ENCODE measurements at regions not wholly inside any gene's neighbourhood (a gene's known extent, or its start where the extent isn't known, plus 50 kb on each side); places are given as distances from the start of the nearest gene placed in this dataset.
"Not testable (repeated sequence)": the region's sequence is repeated elsewhere in the genome, so short reads cannot be mapped to it uniquely, and the experiment has no call there.

DNA sequence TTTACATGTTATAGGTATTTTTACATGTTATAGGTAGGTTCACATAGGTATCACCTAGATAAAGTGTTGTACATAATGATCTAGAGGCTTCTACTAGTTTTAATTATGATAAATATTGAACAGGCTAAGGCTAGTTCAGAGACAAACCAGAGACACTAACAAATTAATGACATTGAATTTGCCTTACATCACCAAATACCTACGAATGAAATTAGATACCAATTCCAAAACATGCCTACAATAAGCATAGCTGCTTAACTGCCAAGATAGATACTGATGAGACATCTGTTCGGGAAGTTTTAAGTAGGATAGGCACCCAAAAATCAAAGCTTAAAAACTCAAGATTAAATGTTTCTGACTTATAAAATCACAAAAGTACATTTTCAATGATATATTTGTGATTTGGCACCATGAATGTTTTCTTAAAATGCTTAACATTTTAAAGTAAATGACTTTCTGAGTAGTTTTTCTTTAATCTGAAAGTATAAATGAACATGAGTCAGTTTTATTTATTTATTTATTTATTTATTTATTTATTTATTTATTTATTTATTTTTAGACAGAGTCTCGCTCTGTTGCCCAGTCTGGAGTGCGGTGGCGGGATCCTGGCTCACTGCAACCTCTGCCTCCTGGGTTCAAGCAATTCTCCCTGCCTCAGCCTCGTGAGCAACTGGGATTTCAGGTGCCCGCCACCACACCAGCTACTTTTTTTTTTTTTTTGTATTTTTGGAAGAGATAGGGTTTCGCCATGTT is 703.1 kb upstream of the ARRDC3 start:
- ATAC-seq (replicated peaks in 6 of 8): no peak
- Histone ChIP-seq H3K4me1 (replicated peaks in 1 of 2) (peaks cover 0 to 27% of the 10 kb centered on the region in 2 donors), H3K4me3 (no peak overlapping the region), H3K27ac (no peak overlapping the region)
- 30 to 96% (median 82%) methylated on average over 1 to 8 of the region's 8 CpGs; no CpG with 5 or more reads in 1 of the 10 experiments for WGBS, 10 experiments
- in situ Hi-C loops (cut with MboI; ENCODE audit: low pct_unique_long_range_greater_than_20kb in 2 of 9, low sequenced_read_pairs in 9 of 9, unreplicated experiment in 9 of 9): no loop called here

- Histone ChIP-seq H3K4me1 (replicated peaks in 1 of 2) (peaks cover 0 to 27% of the 10 kb centered on the region in 2 donors), H3K27ac (peak overlapping the region in 1 of 2 donors; percentile 18), H3K4me3 (peak overlapping the region in 1 of 5 donors; percentile 18)
- WGBS, 10 experiments: 13 to 91% (median 77%) methylated on average over 3 to 7 of the region's 7 CpGs
- ATAC-seq (replicated peaks in 6 of 8): no peak
- in situ Hi-C loops (cut with MboI; ENCODE audit: low pct_unique_long_range_greater_than_20kb in 2 of 9, low sequenced_read_pairs in 9 of 9, unreplicated experiment in 9 of 9): no loop called here
These were observed 699.0 kb upstream of the ARRDC3 start for GRCh38 chr5:92081958-92082712.

- 0 to 100% (median 83%) methylated on average over 1 to 2 of the region's 2 CpGs for WGBS, 10 experiments
- no peak for ATAC-seq (replicated peaks in 6 of 8)
- Histone ChIP-seq H3K4me3 (no peak overlapping the region), H3K27ac (no peak overlapping the region), H3K4me1 (replicated peaks in 1 of 2) (no peaks in the 10 kb centered on the region)
- in situ Hi-C loops (cut with MboI; ENCODE audit: low pct_unique_long_range_greater_than_20kb in 2 of 9, low sequenced_read_pairs in 9 of 9, unreplicated experiment in 9 of 9): no loop called here
These were observed 687.7 kb upstream of the ARRDC3 start for GRCh38 chr5:92070786-92071185.

DNA sequence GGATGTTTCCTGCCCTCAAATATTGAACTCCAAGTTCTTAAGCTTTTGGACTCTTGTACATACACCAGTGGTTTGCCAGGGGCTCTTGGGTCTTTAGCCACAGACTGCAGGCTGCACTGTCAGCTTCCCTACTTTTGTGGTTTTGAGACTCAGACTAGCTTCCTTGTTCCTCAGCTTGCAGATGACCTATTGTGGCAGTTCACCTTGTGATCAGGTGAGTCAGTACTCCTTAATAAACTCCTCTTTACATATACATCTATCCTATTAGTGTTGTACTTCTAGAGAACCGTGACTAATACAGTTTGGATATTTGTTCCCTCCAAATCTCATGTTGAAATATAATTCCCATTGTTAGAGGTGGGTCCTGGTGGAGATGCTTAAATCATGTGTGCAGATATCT is 681.9 kb upstream of the ARRDC3 start:
- no peaks in the 10 kb centered on the region for H3K4me1 ChIP-seq (replicated peaks in 1 of 2)
- H3K4me3 ChIP-seq: no peak overlapping the region
- no peak for ATAC-seq (replicated peaks in 6 of 8)
- no peak overlapping the region for H3K27ac ChIP-seq
- WGBS, 10 experiments: 0 to 100% (median 55%) methylated on average over 1 of the region's 1 CpG; no CpG with 5 or more reads in 4 of the 10 experiments
- in situ Hi-C loops (cut with MboI; ENCODE audit: low pct_unique_long_range_greater_than_20kb in 2 of 9, low sequenced_read_pairs in 9 of 9, unreplicated experiment in 9 of 9): no loop called here

GRCh38 chr5:92051741-92052140 is 668.6 kb upstream of the ARRDC3 start:
- Histone ChIP-seq H3K4me3 (no peak overlapping the region), H3K4me1 (replicated peaks in 1 of 2) (no peaks in the 10 kb centered on the region), H3K27ac (no peak overlapping the region)
- ATAC-seq (replicated peaks in 6 of 8): no peak
- in situ Hi-C loops (cut with MboI; ENCODE audit: low pct_unique_long_range_greater_than_20kb in 2 of 9, low sequenced_read_pairs in 9 of 9, unreplicated experiment in 9 of 9): no loop called here

GRCh38 chr5:92050970-92051369 is 667.9 kb upstream of the ARRDC3 start:
- 0 to 100% (median 0%) methylated on average over 1 to 2 of the region's 2 CpGs; no CpG with 5 or more reads in 6 of the 10 experiments for WGBS, 10 experiments
- in situ Hi-C loops (cut with MboI; ENCODE audit: low pct_unique_long_range_greater_than_20kb in 2 of 9, low sequenced_read_pairs in 9 of 9, unreplicated experiment in 9 of 9): no loop called here
- Histone ChIP-seq H3K4me3 (no peak overlapping the region), H3K4me1 (replicated peaks in 1 of 2) (no peaks in the 10 kb centered on the region), H3K27ac (no peak overlapping the region)
- no peak for ATAC-seq (replicated peaks in 6 of 8)

DNA sequence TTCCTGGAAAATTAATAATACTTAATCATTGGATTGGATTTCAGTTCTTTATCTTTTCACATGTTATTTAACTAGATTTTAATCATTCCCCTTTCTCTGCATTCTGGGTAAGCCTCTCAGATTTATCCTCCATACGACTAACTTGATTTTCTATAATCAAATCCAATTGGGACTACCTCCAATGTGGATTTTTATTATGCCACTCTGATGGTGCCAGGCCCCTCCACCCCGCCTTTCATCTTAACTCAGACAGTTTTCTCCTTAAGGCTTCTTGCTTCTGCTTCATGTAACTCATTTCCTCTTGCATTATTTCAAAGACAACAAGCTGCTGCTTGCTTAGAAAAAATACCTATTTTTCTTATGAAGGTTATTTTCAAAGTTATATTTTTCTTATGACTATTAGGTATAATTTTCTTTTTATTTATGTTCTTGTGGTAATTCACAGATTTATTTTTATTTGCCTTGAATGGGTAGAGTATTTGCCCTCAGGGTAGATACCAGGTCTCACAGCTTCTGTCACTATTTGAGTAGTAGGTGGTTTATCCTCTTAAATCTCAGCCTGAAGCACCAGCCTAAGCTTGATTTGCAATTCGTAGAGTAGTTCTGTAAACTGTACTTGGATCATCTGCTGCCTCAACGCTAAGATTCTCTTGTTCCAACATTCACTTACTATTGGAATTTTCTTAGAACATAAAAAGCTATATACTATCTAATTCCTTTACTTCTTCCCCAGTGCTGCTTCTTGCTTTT is 659.0 kb upstream of the ARRDC3 start:
- Histone ChIP-seq H3K27ac (no peak overlapping the region), H3K4me1 (replicated peaks in 1 of 2) (no peaks in the 10 kb centered on the region), H3K4me3 (no peak overlapping the region)
- in situ Hi-C loops (cut with MboI; ENCODE audit: low pct_unique_long_range_greater_than_20kb in 2 of 9, low sequenced_read_pairs in 9 of 9, unreplicated experiment in 9 of 9): no loop called here
- peak in 1 of 8 experiments; percentile 42 for ATAC-seq (replicated peaks in 6 of 8)
- 0 to 100% (median 72%) methylated on average over 1 to 4 of the region's 4 CpGs for WGBS, 10 experiments

- ATAC-seq (replicated peaks in 6 of 8): no peak
- Histone ChIP-seq H3K4me3 (no peak overlapping the region), H3K4me1 (replicated peaks in 1 of 2) (no peaks in the 10 kb centered on the region), H3K27ac (no peak overlapping the region)
- 0 to 100% (median 83%) methylated on average over 1 of the region's 1 CpG; no CpG with 5 or more reads in 5 of the 10 experiments for whole genome bisulfite sequencing, 10 experiments
- in situ Hi-C loops (cut with MboI; ENCODE audit: low pct_unique_long_range_greater_than_20kb in 2 of 9, low sequenced_read_pairs in 9 of 9, unreplicated experiment in 9 of 9): no loop called here
These were observed 658.1 kb upstream of the ARRDC3 start for GRCh38 chr5:92041206-92041605.

GRCh38 chr5:92029792-92030191 is 646.7 kb upstream of the ARRDC3 start:
- H3K27ac ChIP-seq; ATAC-seq (replicated peaks in 6 of 8); H3K4me3 ChIP-seq; in situ Hi-C loops (cut with MboI; ENCODE audit: low pct_unique_long_range_greater_than_20kb in 2 of 9, low sequenced_read_pairs in 9 of 9, unreplicated experiment in 9 of 9); H3K4me1 ChIP-seq (replicated peaks in 1 of 2): not testable (repeated sequence)
- 30 to 100% (median 86%) methylated on average over 1 to 2 of the region's 2 CpGs; no CpG with 5 or more reads in 5 of the 10 experiments for WGBS, 10 experiments

DNA sequence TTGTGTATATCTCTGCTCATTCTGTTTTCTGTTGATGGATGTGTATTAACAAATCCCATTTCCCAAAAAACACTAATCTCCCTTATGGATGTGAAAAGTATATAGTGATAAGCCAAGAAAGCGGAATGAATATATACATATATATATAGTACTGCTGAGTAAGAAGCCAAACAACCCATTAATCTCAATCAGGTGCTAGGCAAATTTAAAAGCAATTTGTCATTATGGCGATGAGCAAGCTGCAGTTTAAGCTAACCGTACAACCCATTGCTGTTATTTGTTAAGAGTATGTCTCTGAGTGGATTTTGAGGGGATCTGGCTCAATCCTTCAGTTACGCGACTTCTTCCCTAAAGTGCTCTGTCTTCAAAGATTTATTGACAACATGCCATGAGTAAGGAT is 640.4 kb upstream of the ARRDC3 start:
- in situ Hi-C loops (cut with MboI; ENCODE audit: low pct_unique_long_range_greater_than_20kb in 2 of 9, low sequenced_read_pairs in 9 of 9, unreplicated experiment in 9 of 9): no loop called here
- WGBS, 10 experiments: 10 to 100% (median 63%) methylated on average over 2 to 5 of the region's 5 CpGs; no CpG with 5 or more reads in 1 of the 10 experiments

GRCh38 chr5:92023141-92023471 is 640.0 kb upstream of the ARRDC3 start:
- 0 to 60% (median 43%) methylated on average over 1 of the region's 1 CpG; no CpG with 5 or more reads in 1 of the 10 experiments for WGBS, 10 experiments
- ATAC-seq (replicated peaks in 6 of 8): peak in 5 of 8 experiments; percentile 38 to 90 (median 56)
- in situ Hi-C loops (cut with MboI; ENCODE audit: low pct_unique_long_range_greater_than_20kb in 2 of 9, low sequenced_read_pairs in 9 of 9, unreplicated experiment in 9 of 9): no loop called here
- H3K27ac ChIP-seq: no peak overlapping the region
- no peak overlapping the region for H3K4me3 ChIP-seq
- H3K4me1 ChIP-seq (replicated peaks in 1 of 2): peaks cover 0 to 13% of the 10 kb centered on the region in 2 donors

More for the DNA sequence above, 640.4 kb upstream of the ARRDC3 start:
- H3K4me3 ChIP-seq: no peak overlapping the region
- H3K4me1 ChIP-seq (replicated peaks in 1 of 2): peaks cover 0 to 13% of the 10 kb centered on the region in 2 donors
- no peak overlapping the region for H3K27ac ChIP-seq
- peak in 5 of 8 experiments; percentile 38 to 63 (median 59) for ATAC-seq (replicated peaks in 6 of 8)

GRCh38 chr5:92022415-92023140 is 639.5 kb upstream of the ARRDC3 start:
- H3K4me3 ChIP-seq: no peak overlapping the region
- peak in 4 of 8 experiments; percentile 21 to 85 (median 48) for ATAC-seq (replicated peaks in 6 of 8)
- in situ Hi-C loops (cut with MboI; ENCODE audit: low pct_unique_long_range_greater_than_20kb in 2 of 9, low sequenced_read_pairs in 9 of 9, unreplicated experiment in 9 of 9): no loop called here
- WGBS, 10 experiments: 43 to 100% (median 90%) methylated on average over 2 to 3 of the region's 3 CpGs; no CpG with 5 or more reads in 1 of the 10 experiments
- no peak overlapping the region for H3K27ac ChIP-seq
- H3K4me1 ChIP-seq (replicated peaks in 1 of 2): peaks cover 0 to 17% of the 10 kb centered on the region in 2 donors
